NCI-H446 treated with DMSO at 0.1 percent for 48 hours (cell line): ENCODE measurements at regions not wholly inside any gene's neighbourhood (a gene's known extent, or its start where the extent isn't known, plus 50 kb on each side); places are given as distances from the start of the nearest gene placed in this dataset.

ENCODE experiments used
- DNase-seq: peaks from one replicate; lab custom pipeline; 2025; lab: John Stamatoyannopoulos, UW

- no peak for DNase-seq
Measured at GRCh38 chr21:38984982-38985567, 179.3 kb downstream of the ETS2 start.

DNA sequence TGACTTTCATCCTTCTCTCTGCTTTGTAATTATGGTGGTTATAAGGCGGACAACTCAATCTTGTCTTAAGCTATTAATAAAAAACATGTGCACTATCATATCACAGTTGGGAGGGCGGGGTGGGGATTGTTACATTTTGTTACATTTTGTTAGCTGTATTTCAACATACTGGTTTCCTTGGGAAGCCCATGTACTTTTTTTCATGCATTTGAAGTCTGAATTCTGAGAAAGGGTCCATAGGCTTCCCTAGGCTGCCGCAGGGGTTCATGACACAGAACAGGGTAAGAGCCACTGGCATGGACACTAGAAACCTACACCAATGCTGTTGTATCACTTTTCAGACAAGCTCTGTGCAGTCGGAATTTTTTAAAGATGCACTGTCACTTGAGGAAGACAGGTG lies 178.8 kb downstream of the ETS2 start:
- DNase-seq: no peak

- no peak for DNase-seq
Measured at GRCh38 chr21:38983560-38983959, 177.8 kb downstream of the ETS2 start.

- no peak for DNase-seq
Measured at GRCh38 chr21:38982804-38983203, 177.1 kb downstream of the ETS2 start.

DNA sequence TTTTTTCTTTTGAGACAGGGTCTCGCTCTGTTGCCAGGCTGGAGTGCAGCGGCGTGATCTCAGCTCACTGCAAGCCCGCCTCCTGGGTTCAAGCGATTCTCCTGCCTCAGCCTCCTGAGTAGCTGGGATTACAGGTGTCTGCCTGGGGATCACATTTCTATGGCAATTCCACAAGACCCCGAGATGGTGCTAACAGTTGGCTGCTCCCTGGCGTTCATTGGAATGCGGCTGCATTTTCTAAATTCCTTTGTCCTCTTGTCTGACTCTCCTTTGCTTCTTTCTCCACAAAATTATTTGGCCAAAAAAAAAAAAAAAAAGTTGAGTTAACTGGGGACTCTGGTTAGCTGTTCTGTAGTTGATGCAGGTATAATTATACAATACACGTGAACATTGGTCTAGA lies 176.4 kb downstream of the ETS2 start:
- DNase-seq: no peak

DNA sequence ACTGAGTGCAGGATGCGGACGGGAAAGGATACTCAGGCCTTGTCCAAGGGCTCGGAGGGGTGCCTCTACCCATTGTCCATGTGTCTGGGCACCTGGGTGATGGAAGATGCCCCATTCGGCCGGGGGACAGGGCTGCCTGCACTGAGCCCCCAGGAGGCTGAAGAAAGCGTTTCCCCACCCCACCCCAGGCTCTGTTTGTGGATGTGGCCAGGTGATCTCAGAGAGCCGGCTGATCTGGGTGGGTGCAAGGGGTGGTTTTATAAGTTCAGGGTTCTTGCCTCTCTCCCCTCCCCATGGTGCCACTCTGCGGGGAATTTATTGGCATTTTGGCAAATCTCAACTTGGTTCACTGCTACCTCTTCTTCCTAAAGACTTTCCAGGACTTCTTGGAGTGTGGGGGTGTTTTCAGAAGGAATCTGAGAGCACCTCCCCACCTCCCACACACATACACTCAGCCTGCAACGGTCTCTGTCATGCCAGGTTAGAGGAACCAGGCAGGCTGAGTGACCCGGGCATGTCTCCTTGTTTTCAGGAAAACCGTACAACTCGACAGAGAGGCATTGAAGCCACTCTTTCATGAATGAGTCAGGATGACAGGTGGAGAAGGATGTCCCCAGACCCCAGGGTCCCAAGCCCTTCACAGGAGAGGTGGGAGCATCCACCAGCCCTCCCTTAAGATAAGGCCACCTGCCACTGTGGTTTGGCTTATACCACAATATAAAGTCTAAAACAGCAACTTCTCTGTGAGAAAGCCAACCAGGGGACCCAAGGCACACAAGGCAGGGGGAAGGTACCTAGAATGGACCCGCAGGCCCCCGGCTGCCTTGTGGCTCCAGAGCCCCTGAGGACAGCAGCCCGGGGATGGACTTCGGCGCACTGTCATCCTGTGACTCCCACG lies 174.9 kb downstream of the ETS2 start:
- DNase-seq: no peak

- no peak for DNase-seq
Measured at GRCh38 chr21:38979271-38980121, 173.8 kb downstream of the ETS2 start.

DNA sequence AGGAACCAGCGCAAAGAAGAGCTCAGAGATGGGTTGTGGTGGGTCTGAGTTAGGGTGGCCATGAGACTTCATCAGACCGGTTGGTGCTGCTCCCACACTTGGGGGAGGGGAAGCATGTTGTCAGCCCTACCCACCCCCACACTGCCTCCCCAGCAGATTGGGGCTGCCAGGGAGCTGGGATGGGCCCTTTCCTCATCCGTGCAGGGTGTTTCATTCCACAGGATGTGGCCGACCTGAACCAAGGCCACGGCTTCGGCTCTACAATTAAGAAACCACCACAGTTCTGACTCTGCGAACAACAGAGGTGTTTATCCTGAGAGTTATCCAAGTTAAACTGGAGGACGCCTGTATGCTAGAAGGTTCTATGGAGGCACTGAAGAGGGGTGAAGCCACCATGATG lies 171.2 kb downstream of the ETS2 start:
- DNase-seq: no peak

GRCh38 chr21:38973552-38973951 lies 167.8 kb downstream of the ETS2 start:
- no peak for DNase-seq

- DNase-seq: no peak
Measured at GRCh38 chr21:38972078-38972477, 166.3 kb downstream of the ETS2 start.

GRCh38 chr21:38970765-38971164 lies 165.0 kb downstream of the ETS2 start:
- no peak for DNase-seq

DNA sequence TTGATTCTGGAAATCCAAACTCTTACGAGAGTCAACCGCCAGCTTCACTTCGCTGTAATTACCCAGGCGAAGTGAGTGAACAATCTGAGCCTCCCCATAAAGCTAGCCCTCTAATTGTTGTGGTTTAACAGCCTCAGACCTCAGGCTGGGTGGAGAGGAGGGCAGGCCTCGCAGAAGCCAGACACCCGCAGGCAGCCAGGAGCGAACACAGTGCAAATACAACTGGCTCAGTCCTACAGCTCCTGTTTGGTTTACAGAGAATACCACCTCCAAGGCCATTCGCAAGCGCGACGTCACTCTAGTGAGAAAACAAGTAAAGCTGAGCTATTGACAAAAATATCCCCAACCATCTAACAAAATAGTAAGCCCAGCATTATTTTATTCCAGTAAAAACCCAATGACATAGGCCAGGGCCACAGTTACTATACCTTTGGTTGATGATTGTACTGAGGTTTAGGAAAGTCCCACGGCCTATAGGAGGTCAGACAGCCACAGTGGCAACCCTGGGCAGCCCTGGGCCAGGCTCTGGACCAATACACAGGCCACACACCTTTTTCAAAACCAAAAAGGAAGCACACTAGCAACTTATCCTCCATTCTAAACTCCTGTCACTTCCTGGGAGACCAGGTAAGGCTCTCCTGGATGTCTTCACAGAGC lies 163.3 kb downstream of the ETS2 start:
- DNase-seq: no peak

- no peak for DNase-seq
Measured at GRCh38 chr21:38965910-38966504, 160.3 kb downstream of the ETS2 start.

DNA sequence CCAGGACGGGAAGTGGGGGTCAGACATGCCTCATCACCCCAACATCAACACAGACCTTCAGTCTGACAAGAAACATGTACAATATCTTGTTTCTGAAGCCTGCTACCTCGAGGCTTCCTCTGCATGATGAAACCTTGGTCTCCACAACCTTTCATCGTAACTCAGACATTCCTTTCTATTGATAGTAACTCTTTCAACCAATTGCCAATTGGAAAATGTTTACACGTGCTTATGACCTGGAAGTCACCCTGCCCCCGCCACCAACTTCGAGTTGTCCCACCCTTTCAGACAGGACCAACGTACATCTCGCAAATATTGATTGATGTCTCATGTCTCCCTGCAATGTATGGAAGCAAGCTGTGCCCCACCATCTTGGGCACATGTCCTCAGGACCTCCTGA lies 159.5 kb downstream of the ETS2 start:
- DNase-seq: no peak

DNA sequence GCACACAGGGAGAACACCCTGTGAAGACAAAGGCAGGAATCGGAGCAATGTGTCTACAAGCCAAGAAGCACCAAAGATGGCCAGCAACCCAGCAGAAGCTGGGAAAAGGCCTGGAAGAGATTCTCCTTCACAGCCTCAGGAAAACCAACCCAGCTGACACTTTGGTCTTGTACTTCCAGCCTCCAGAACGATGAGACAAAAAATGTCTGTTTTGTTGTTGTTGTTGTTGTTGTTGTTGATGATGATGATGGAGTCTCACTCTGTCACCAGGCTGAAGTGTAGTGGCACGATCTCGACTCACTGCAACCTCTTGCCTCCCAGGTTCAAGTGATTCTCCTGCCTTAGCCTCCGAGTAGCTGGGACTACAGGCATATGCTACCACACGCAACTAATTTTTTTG lies 157.3 kb downstream of the ETS2 start:
- no peak for DNase-seq

DNA sequence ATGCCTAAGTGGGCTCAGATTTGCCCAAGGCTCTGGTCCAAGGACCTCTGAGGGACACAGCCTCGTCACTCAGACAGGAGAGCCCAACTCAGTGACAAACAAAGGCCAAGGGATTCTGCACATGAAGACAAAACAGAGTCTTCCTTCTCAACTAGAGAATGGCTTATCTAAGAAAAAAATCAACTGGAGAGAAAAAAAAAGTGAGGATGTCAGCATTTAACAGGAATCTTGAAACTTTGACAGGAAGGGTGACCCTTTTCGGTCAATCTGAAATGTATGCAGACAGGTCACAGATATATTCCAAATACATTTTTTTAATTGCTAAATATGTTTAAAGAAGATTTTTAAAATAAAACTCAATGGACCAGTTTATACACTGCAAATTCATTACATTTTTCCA lies 154.5 kb downstream of the ETS2 start:
- DNase-seq: no peak

- no peak for DNase-seq
Measured at GRCh38 chr21:38959692-38960061, 153.9 kb downstream of the ETS2 start.

DNA sequence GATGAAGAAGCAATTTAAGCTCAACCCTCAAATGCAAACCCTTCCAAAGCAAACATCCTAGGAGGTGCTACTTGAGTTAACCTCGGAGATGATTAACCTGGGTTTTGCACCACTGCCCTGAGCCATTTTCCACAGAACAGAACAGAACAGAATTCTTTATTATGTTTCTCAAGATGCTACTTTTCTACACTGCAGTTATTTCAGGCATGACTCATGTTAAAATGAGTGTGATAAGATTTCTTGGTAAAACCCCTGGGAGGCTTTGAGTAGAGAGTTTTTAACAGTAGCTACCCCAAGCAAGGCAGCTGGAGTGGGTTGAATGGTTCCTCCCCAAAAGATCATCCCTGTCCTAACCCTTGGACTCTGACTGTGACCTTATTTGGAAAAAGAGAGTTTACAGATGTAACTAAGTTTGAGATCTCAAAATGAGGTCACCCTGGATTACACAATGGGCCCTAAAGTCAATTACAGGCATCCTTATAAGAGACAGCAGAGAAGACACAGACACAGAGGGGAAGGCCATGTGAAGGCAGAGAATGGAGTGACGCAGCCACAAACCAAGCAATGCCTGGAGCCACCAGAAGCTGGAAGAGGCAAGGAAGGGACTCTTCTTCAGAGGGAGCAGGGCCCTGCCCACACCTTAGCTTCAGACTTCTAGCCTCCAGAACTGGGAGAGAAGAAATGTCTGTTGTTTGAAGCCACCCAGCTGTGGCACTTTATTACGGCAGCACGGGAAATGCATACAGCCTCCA lies 153.4 kb downstream of the ETS2 start:
- DNase-seq: no peak

- no peak for DNase-seq
Measured at GRCh38 chr21:38958323-38958705, 152.6 kb downstream of the ETS2 start.

GRCh38 chr21:38957575-38958322 lies 152.0 kb downstream of the ETS2 start:
- DNase-seq: no peak
